GM23338 (cell line): ENCODE measurements at regions not wholly inside any gene's neighbourhood (a gene's known extent, or its start where the extent isn't known, plus 50 kb on each side); places are given as distances from the start of the nearest gene placed in this dataset.
"Not testable (repeated sequence)": the region's sequence is repeated elsewhere in the genome, so short reads cannot be mapped to it uniquely, and the experiment has no call there.

Experiments
- CREB1 ChIP-seq: fragments of 250-450 bp; sonication (Bioruptor Pico); IDR thresholded peaks from 2 replicates; pipeline ENCODE4 v1.5.0; 2020; ENCODE audit warnings: low read depth, mild to moderate bottlenecking, moderate library complexity
- EZH2 ChIP-seq: fragments of 200-600 bp; sonication (generic); IDR thresholded peaks from one replicate; pipeline ENCODE4 v1.8.0; 2017; ENCODE audit warnings: antibody characterized with exemption, mild to moderate bottlenecking, low read depth; ENCODE audit not compliant: unreplicated experiment
- EZH2phosphoT487 ChIP-seq: fragments of 200-600 bp; sonication (generic); IDR thresholded peaks from one replicate; pipeline ENCODE4 v1.8.1; 2018; ENCODE audit warnings: antibody characterized with exemption; ENCODE audit not compliant: unreplicated experiment
- JUNB ChIP-seq: IDR thresholded peaks from one replicate; pipeline ENCODE4 v1.6.1; 2016; ENCODE audit warnings: antibody characterized with exemption; ENCODE audit not compliant: unreplicated experiment
- POLR2AphosphoS5 ChIP-seq: IDR thresholded peaks from 2 replicates; pipeline ENCODE4 v1.6.1; 2016; ENCODE audit warnings: antibody characterized with exemption, low read depth
- TF ChIP-seq, protein P1 (sequence below), 2 experiments: fragments of 200-600 bp in 1 of 2; sonication (generic) in 1 of 2; conservative IDR thresholded peaks; 2 replicates each; pipeline versions ENCODE4 v1.5.1 to v1.6.1; 2016 to 2017; ENCODE audit warnings: antibody characterized with exemption in 2 of 2, low read depth in 2 of 2, mild to moderate bottlenecking in 2 of 2, moderate library complexity in 1 of 2
- TF ChIP-seq, protein P2 (sequence below): IDR thresholded peaks from one replicate; pipeline ENCODE4 v1.6.1; 2018; ENCODE audit warnings: antibody characterized with exemption; ENCODE audit not compliant: unreplicated experiment
- TF ChIP-seq, protein P3 (sequence below): IDR thresholded peaks from 2 replicates; pipeline ENCODE4 v1.6.1; 2016; ENCODE audit warnings: antibody characterized with exemption
- TF ChIP-seq, protein P4 (sequence below): fragments of 250-450 bp; sonication (Bioruptor Pico); IDR thresholded peaks from 2 replicates; pipeline ENCODE4 v1.5.0; 2020; ENCODE audit warnings: mild to moderate bottlenecking, moderate library complexity

DNA sequence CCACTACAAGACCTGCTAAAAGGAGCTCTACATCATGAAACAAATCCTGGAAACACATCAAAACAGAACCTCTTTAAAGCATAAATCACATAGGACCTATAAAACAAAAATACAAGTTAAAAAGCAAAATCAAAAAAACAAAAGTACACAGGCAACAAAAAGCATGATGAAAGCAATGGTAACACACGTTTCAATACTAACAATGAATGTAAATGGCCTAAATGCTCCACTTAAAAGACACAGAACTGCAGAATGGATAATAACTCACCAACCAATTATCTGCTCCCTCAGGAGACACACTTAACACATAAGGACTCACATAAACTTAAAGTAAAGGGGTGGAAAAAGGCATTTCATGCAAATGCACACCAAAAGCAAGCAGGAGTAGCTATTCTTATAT lies 66.1 kb upstream of the SSTR4 start:
- TF ChIP-seq, protein P1, sequence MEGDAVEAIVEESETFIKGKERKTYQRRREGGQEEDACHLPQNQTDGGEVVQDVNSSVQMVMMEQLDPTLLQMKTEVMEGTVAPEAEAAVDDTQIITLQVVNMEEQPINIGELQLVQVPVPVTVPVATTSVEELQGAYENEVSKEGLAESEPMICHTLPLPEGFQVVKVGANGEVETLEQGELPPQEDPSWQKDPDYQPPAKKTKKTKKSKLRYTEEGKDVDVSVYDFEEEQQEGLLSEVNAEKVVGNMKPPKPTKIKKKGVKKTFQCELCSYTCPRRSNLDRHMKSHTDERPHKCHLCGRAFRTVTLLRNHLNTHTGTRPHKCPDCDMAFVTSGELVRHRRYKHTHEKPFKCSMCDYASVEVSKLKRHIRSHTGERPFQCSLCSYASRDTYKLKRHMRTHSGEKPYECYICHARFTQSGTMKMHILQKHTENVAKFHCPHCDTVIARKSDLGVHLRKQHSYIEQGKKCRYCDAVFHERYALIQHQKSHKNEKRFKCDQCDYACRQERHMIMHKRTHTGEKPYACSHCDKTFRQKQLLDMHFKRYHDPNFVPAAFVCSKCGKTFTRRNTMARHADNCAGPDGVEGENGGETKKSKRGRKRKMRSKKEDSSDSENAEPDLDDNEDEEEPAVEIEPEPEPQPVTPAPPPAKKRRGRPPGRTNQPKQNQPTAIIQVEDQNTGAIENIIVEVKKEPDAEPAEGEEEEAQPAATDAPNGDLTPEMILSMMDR (conservative IDR thresholded peaks at IDR 0.05; ENCODE audit: low read depth in 2 of 2): not testable (repeated sequence)
- not testable (repeated sequence) for TF ChIP-seq POLR2AphosphoS5; EZH2; EZH2phosphoT487; CREB1 (CRISPR knock-in tag); JUNB
- TF ChIP-seq, protein P2, sequence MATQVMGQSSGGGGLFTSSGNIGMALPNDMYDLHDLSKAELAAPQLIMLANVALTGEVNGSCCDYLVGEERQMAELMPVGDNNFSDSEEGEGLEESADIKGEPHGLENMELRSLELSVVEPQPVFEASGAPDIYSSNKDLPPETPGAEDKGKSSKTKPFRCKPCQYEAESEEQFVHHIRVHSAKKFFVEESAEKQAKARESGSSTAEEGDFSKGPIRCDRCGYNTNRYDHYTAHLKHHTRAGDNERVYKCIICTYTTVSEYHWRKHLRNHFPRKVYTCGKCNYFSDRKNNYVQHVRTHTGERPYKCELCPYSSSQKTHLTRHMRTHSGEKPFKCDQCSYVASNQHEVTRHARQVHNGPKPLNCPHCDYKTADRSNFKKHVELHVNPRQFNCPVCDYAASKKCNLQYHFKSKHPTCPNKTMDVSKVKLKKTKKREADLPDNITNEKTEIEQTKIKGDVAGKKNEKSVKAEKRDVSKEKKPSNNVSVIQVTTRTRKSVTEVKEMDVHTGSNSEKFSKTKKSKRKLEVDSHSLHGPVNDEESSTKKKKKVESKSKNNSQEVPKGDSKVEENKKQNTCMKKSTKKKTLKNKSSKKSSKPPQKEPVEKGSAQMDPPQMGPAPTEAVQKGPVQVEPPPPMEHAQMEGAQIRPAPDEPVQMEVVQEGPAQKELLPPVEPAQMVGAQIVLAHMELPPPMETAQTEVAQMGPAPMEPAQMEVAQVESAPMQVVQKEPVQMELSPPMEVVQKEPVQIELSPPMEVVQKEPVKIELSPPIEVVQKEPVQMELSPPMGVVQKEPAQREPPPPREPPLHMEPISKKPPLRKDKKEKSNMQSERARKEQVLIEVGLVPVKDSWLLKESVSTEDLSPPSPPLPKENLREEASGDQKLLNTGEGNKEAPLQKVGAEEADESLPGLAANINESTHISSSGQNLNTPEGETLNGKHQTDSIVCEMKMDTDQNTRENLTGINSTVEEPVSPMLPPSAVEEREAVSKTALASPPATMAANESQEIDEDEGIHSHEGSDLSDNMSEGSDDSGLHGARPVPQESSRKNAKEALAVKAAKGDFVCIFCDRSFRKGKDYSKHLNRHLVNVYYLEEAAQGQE: not testable (repeated sequence)
- TF ChIP-seq, protein P3, sequence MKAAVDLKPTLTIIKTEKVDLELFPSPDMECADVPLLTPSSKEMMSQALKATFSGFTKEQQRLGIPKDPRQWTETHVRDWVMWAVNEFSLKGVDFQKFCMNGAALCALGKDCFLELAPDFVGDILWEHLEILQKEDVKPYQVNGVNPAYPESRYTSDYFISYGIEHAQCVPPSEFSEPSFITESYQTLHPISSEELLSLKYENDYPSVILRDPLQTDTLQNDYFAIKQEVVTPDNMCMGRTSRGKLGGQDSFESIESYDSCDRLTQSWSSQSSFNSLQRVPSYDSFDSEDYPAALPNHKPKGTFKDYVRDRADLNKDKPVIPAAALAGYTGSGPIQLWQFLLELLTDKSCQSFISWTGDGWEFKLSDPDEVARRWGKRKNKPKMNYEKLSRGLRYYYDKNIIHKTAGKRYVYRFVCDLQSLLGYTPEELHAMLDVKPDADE: not testable (repeated sequence)
- TF ChIP-seq, protein P4, sequence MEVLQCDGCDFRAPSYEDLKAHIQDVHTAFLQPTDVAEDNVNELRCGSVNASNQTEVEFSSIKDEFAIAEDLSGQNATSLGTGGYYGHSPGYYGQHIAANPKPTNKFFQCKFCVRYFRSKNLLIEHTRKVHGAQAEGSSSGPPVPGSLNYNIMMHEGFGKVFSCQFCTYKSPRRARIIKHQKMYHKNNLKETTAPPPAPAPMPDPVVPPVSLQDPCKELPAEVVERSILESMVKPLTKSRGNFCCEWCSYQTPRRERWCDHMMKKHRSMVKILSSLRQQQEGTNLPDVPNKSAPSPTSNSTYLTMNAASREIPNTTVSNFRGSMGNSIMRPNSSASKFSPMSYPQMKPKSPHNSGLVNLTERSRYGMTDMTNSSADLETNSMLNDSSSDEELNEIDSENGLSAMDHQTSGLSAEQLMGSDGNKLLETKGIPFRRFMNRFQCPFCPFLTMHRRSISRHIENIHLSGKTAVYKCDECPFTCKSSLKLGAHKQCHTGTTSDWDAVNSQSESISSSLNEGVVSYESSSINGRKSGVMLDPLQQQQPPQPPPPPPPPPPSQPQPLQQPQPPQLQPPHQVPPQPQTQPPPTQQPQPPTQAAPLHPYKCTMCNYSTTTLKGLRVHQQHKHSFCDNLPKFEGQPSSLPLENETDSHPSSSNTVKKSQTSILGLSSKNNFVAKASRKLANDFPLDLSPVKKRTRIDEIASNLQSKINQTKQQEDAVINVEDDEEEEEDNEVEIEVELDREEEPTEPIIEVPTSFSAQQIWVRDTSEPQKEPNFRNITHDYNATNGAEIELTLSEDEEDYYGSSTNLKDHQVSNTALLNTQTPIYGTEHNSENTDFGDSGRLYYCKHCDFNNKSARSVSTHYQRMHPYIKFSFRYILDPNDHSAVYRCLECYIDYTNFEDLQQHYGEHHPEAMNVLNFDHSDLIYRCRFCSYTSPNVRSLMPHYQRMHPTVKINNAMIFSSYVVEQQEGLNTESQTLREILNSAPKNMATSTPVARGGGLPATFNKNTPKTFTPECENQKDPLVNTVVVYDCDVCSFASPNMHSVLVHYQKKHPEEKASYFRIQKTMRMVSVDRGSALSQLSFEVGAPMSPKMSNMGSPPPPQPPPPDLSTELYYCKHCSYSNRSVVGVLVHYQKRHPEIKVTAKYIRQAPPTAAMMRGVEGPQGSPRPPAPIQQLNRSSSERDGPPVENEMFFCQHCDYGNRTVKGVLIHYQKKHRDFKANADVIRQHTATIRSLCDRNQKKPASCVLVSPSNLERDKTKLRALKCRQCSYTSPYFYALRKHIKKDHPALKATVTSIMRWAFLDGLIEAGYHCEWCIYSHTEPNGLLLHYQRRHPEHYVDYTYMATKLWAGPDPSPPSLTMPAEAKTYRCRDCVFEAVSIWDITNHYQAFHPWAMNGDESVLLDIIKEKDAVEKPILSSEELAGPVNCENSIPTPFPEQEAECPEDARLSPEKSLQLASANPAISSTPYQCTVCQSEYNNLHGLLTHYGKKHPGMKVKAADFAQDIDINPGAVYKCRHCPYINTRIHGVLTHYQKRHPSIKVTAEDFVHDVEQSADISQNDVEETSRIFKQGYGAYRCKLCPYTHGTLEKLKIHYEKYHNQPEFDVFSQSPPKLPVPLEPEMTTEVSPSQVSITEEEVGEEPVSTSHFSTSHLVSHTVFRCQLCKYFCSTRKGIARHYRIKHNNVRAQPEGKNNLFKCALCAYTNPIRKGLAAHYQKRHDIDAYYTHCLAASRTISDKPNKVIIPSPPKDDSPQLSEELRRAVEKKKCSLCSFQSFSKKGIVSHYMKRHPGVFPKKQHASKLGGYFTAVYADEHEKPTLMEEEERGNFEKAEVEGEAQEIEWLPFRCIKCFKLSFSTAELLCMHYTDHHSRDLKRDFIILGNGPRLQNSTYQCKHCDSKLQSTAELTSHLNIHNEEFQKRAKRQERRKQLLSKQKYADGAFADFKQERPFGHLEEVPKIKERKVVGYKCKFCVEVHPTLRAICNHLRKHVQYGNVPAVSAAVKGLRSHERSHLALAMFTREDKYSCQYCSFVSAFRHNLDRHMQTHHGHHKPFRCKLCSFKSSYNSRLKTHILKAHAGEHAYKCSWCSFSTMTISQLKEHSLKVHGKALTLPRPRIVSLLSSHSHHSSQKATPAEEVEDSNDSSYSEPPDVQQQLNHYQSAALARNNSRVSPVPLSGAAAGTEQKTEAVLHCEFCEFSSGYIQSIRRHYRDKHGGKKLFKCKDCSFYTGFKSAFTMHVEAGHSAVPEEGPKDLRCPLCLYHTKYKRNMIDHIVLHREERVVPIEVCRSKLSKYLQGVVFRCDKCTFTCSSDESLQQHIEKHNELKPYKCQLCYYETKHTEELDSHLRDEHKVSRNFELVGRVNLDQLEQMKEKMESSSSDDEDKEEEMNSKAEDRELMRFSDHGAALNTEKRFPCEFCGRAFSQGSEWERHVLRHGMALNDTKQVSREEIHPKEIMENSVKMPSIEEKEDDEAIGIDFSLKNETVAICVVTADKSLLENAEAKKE (CRISPR knock-in tag): not testable (repeated sequence)
